Neural cell (in vitro differentiated cells): ENCODE measurements at regions not wholly inside any gene's neighbourhood (a gene's known extent, or its start where the extent isn't known, plus 50 kb on each side); places are given as distances from the start of the nearest gene placed in this dataset.

Experiments used
- EP300 ChIP-seq: fragments of 450-650 bp; conservative IDR thresholded peaks from 2 replicates; pipeline ENCODE4 v1.6.1; 2014; ENCODE audit warnings: antibody characterized with exemption, mild to moderate bottlenecking, moderate library complexity; ENCODE audit not compliant: poor library complexity, severe bottlenecking
- EZH2 ChIP-seq: fragments of 200-600, 300-800 bp; shearing (Covaris generic), sonication (generic); IDR thresholded peaks from 2 replicates; pipeline ENCODE4 v1.6.1; 2014; ENCODE audit warnings: antibody characterized with exemption, low read length, borderline replicate concordance, mild to moderate bottlenecking; ENCODE audit not compliant: insufficient read depth, poor library complexity, severe bottlenecking
- POLR2AphosphoS5 ChIP-seq: IDR thresholded peaks from 2 replicates; pipeline ENCODE4 v1.6.1; 2012
- RAD21 ChIP-seq: fragments of 450-650 bp; conservative IDR thresholded peaks from 2 replicates; pipeline ENCODE4 v1.6.1; 2014; ENCODE audit warnings: antibody characterized with exemption, mild to moderate bottlenecking, moderate library complexity
- REST ChIP-seq: IDR thresholded peaks from 2 replicates; pipeline ENCODE4 v1.6.1; 2012; ENCODE audit warnings: borderline replicate concordance
- TAF1 ChIP-seq: IDR thresholded peaks from 2 replicates; pipeline ENCODE4 v1.6.1; 2012; ENCODE audit warnings: low read depth
- TF ChIP-seq, protein P1 (sequence below): fragments of 450-650 bp; IDR thresholded peaks from 2 replicates; pipeline ENCODE4 v1.5.1; 2014; ENCODE audit warnings: antibody characterized with exemption, mild to moderate bottlenecking, moderate library complexity; ENCODE audit not compliant: poor library complexity, severe bottlenecking

DNA sequence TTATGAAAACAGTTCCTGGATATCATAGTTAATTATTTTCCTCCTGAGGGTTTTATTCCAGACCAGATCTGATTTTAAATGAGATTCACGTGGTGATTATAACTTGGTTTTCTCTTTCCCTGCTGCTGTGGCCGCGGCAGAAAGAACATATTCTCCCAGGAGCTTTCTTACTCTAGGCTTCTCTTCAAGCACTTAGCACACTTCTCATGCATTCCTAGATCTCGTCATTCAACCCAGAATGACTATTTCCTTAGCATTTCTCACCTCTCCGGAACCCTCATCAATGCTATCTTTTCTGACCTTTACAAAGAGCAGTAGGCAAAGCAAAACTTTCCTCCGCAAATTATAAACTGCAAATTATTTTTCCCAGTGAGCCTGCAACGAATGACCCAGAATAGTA is 122.9 kb downstream of the GPAT3 start:
- TF ChIP-seq, protein P1, sequence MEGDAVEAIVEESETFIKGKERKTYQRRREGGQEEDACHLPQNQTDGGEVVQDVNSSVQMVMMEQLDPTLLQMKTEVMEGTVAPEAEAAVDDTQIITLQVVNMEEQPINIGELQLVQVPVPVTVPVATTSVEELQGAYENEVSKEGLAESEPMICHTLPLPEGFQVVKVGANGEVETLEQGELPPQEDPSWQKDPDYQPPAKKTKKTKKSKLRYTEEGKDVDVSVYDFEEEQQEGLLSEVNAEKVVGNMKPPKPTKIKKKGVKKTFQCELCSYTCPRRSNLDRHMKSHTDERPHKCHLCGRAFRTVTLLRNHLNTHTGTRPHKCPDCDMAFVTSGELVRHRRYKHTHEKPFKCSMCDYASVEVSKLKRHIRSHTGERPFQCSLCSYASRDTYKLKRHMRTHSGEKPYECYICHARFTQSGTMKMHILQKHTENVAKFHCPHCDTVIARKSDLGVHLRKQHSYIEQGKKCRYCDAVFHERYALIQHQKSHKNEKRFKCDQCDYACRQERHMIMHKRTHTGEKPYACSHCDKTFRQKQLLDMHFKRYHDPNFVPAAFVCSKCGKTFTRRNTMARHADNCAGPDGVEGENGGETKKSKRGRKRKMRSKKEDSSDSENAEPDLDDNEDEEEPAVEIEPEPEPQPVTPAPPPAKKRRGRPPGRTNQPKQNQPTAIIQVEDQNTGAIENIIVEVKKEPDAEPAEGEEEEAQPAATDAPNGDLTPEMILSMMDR: no peak
- TF ChIP-seq TAF1 (no peak), POLR2AphosphoS5 (no peak), EZH2 (no peak), REST (no peak), EP300 (no peak), RAD21 (no peak)
